Esophagus muscularis mucosa (tissue), 4 donors: ENCODE measurements at regions not wholly inside any gene's neighbourhood (a gene's known extent, or its start where the extent isn't known, plus 50 kb on each side); places are given as distances from the start of the nearest gene placed in this dataset.

ENCODE experiments used
- DNase-seq: peaks from one replicate; pipeline ENCODE4 v3.0.0-alpha.2; 2017; ENCODE audit errors: extremely low spot score
- H3K27ac ChIP-seq, 4 donors: fragments of 200-600 bp; sonication (generic); replicated peaks in 1 of 4; 1 replicate in 3 of 4; 2 replicates in 1 of 4; pipeline ENCODE4 v1.5.1; 2016 to 2019; ENCODE audit warnings: mild to moderate bottlenecking in 1 of 4
- H3K27me3 ChIP-seq, 4 donors: fragments of 200-600 bp; sonication (generic); one replicate each; pipeline versions ENCODE4 v1.5.1 to v1.6.0; 2016 to 2019
- H3K36me3 ChIP-seq, 4 donors: fragments of 200-600 bp; sonication (generic); one replicate each; pipeline ENCODE4 v1.5.1; 2016 to 2019
- H3K4me1 ChIP-seq, 4 donors: fragments of 200-600 bp; sonication (generic); one replicate each; pipeline ENCODE4 v1.5.1; 2016 to 2019
- H3K4me3 ChIP-seq, 4 donors: fragments of 200-600 bp; sonication (generic); 1 replicate in 2 of 4; 2 replicates in 2 of 4; pipeline ENCODE4 v1.5.1; 2016 to 2019; ENCODE audit warnings: mild to moderate bottlenecking in 4 of 4, moderate library complexity in 1 of 4
- H3K9me3 ChIP-seq, 4 donors: fragments of 200-600 bp; sonication (generic); 1 replicate in 3 of 4; 2 replicates in 1 of 4; pipeline ENCODE4 v1.5.1; 2016 to 2019
- EP300 ChIP-seq: sonication (generic); formaldehyde crosslinking; IDR thresholded peaks from one replicate; pipeline ENCODE4 v1.6.1; 2017; ENCODE audit warnings: antibody characterized with exemption
- POLR2A ChIP-seq: fragments of 450-650 bp; IDR thresholded peaks from one replicate; pipeline ENCODE4 v1.6.1; 2017; ENCODE audit warnings: antibody characterized with exemption, moderate library complexity, mild to moderate bottlenecking, low read depth
- POLR2AphosphoS5 ChIP-seq, 2 donors: sonication (generic); formaldehyde crosslinking; IDR thresholded peaks; one replicate each; pipeline ENCODE4 v1.6.1; 2017; ENCODE audit warnings: antibody characterized with exemption in 2 of 2
- WGBS: methylation state at CpG from one replicate; pipeline ENCODE4 v1.1.5; 2018; 5-methylcytosine and 5-hydroxymethylcytosine counted together
- intact Hi-C: fragments of 100-400 bp; cut with DNase I; formaldehyde crosslinking; loops from one replicate; pipeline ENCODE4 v1.15.1; 2023
- TF ChIP-seq, protein P1 (sequence below), 3 experiments: fragments of 200-600 bp in 2 of 3; fragments of 450-650 bp in 1 of 3; sonication (generic) in 2 of 3; IDR thresholded peaks; one replicate each; pipeline ENCODE4 v1.5.1; 2017 to 2019; ENCODE audit warnings: antibody characterized with exemption in 3 of 3, mild to moderate bottlenecking in 2 of 3, moderate library complexity in 1 of 3

DNA sequence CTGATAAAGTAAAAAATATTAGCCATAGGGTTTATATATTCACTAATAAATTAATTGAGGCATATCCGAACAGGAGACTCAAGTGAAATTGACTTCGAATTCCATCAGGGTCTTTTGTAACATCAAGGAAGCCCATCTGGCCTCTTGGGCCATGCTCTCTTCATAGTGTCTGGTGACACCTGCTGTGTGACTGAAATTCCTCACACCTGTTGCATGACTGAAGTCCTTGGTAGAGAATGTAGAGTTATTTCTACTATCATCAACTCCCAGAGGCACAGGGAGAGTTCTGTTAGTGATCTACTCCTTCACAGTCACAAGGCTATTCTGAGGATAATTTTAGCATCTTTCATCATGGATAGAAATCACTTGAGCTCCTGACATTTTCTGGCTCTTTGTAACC lies 138.3 kb upstream of the LSM8 start:
- 96% methylated on average over 2 of the region's 2 CpGs for WGBS
- Histone ChIP-seq H3K4me1 (no peaks in the 10 kb centered on the region), H3K27ac (no peak overlapping the region), H3K36me3 (no peaks in the 10 kb centered on the region), H3K27me3 (no peaks in the 10 kb centered on the region), H3K9me3 (no peaks in the 10 kb centered on the region), H3K4me3 (no peak overlapping the region)
- intact Hi-C loops = no loop called here
- no peak for DNase-seq
- TF ChIP-seq EP300 (no peak), POLR2A (no peak)
- TF ChIP-seq, protein P1, sequence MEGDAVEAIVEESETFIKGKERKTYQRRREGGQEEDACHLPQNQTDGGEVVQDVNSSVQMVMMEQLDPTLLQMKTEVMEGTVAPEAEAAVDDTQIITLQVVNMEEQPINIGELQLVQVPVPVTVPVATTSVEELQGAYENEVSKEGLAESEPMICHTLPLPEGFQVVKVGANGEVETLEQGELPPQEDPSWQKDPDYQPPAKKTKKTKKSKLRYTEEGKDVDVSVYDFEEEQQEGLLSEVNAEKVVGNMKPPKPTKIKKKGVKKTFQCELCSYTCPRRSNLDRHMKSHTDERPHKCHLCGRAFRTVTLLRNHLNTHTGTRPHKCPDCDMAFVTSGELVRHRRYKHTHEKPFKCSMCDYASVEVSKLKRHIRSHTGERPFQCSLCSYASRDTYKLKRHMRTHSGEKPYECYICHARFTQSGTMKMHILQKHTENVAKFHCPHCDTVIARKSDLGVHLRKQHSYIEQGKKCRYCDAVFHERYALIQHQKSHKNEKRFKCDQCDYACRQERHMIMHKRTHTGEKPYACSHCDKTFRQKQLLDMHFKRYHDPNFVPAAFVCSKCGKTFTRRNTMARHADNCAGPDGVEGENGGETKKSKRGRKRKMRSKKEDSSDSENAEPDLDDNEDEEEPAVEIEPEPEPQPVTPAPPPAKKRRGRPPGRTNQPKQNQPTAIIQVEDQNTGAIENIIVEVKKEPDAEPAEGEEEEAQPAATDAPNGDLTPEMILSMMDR (IDR thresholded peaks at IDR 0.05) = no peak

DNA sequence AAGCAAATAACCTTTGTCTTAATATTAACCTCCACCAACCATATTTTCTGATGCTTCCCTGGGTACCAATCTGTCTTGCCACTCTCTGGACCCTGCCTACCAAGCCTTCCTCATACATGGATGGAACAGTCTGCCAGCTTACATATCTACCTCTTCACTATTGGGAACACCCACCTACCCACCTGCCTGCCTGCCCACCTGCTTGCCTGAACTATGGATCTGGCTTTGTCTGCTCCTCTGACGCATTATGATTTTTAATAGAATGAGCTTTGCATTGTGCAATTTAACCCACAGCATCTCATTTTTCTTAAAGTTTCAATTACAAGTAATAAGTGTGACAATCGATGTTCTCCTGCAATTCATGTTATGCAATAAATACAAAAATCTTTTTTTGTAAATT lies 137.9 kb upstream of the LSM8 start:
- Histone ChIP-seq H3K27ac (no peak overlapping the region), H3K4me1 (no peaks in the 10 kb centered on the region), H3K36me3 (no peaks in the 10 kb centered on the region), H3K27me3 (no peaks in the 10 kb centered on the region), H3K9me3 (no peaks in the 10 kb centered on the region), H3K4me3 (no peak overlapping the region)
- WGBS = 95% methylated on average over 2 of the region's 2 CpGs
- intact Hi-C loops = no loop called here
- DNase-seq = no peak
- TF ChIP-seq, protein P1 (IDR thresholded peaks at IDR 0.05) = no peak
- TF ChIP-seq EP300 (no peak), POLR2AphosphoS5 (IDR thresholded peaks at IDR 0.05) (no peak)

DNA sequence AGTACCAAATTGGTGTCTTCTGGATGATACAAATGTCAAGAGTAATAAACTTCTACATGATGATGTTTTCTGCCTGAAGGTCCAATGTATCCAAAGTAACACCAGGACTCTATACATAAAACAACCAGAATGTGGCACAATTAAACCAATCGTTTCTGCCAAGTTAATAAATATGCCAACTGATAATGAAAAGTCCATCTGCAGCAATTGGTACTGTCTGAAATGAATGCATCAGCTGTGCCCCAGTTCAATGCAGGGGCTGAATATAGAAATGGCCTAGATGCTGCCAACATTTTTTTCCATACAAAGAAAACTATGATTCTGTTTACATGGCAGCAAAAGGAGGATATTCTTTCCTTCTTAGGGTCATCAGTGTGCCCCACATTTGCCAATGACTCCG lies 137.2 kb upstream of the LSM8 start:
- TF ChIP-seq EP300 (no peak), POLR2AphosphoS5 (IDR thresholded peaks at IDR 0.05) (no peak), POLR2A (no peak)
- TF ChIP-seq, protein P1 (IDR thresholded peaks at IDR 0.05) = no peak
- no peaks in the 10 kb centered on the region for H3K4me1 ChIP-seq
- no peaks in the 10 kb centered on the region for H3K27me3 ChIP-seq
- H3K36me3 ChIP-seq = no peaks in the 10 kb centered on the region
- H3K27ac ChIP-seq = no peak overlapping the region
- H3K9me3 ChIP-seq = no peaks in the 10 kb centered on the region
- H3K4me3 ChIP-seq = no peak overlapping the region
- intact Hi-C loops = no loop called here
- no peak for DNase-seq
- 79% methylated on average over 2 of the region's 2 CpGs for WGBS

DNA sequence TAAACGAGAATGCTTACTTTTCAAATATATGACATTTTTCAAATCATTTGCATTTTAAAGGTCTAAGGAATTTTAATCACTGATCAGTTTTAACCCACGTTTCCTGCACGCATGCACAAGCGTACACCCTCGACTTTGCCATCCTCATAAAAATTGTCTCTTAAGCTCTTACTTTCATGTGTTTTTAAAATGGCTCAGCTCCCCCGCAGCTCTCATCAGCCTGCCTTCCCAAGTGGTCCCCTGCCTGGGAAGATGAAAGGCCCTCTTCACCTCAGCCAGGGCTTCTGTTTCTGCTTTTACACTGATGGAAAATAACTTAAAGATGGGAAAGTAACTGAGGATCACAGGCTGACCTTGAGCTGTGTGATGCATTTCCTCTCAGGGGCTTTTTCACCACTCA lies 131.6 kb upstream of the LSM8 start:
- intact Hi-C loops = no loop called here
- Histone ChIP-seq H3K27me3 (no peaks in the 10 kb centered on the region), H3K9me3 (no peaks in the 10 kb centered on the region), H3K4me3 (no peak overlapping the region), H3K27ac (no peak overlapping the region), H3K4me1 (no peaks in the 10 kb centered on the region), H3K36me3 (no peaks in the 10 kb centered on the region)
- no peak for DNase-seq
- 72% methylated on average over 6 of the region's 6 CpGs for WGBS
- TF ChIP-seq, protein P1 (IDR thresholded peaks at IDR 0.05) = no peak
- no peak for TF ChIP-seq EP300
- no peak for TF ChIP-seq POLR2AphosphoS5 (IDR thresholded peaks at IDR 0.05)
- TF ChIP-seq POLR2A = no peak

DNA sequence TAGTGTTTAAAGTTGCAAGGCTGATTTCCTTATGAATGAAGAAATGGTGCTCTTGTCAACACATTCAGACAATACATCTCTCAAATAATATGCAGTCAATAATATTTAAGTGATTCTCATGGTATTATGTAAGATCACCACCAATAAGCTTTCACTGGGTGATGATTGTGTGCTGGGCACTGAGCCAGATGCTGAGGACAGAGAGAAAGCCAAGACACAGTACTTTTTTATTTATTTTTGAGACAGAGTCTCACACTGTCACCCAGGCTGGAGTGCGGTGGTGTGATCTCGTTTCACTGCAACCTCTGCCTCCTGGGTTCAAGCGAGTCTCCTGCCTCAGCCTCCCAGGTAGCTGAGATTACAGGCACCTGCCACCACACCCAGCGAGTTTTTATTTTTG lies 130.6 kb upstream of the LSM8 start:
- H3K27me3 ChIP-seq = no peaks in the 10 kb centered on the region
- no peak for DNase-seq
- no peaks in the 10 kb centered on the region for H3K9me3 ChIP-seq
- no peak overlapping the region for H3K4me3 ChIP-seq
- no peaks in the 10 kb centered on the region for H3K4me1 ChIP-seq
- H3K36me3 ChIP-seq = no peaks in the 10 kb centered on the region
- WGBS = 84% methylated on average over 4 of the region's 4 CpGs
- TF ChIP-seq, protein P1 (IDR thresholded peaks at IDR 0.05) = no peak
- TF ChIP-seq EP300 (no peak), POLR2A (no peak), POLR2AphosphoS5 (IDR thresholded peaks at IDR 0.05) (no peak)
- H3K27ac ChIP-seq = no peak overlapping the region
- intact Hi-C loops = no loop called here
